GM12874 (cell line): ENCODE measurements at regions not wholly inside any gene's neighbourhood (a gene's known extent, or its start where the extent isn't known, plus 50 kb on each side); places are given as distances from the start of the nearest gene placed in this dataset.

Source experiments
- CTCF ChIP-seq: IDR thresholded peaks from 2 replicates; pipeline ENCODE4 v1.5.1; 2011; ENCODE audit warnings: low read depth, mild to moderate bottlenecking, control low read depth, low read length, moderate library complexity; ENCODE audit not compliant: insufficient read depth

GRCh38 chr15:62928242-62928999, 114.1 kb upstream of the TPM1 start:
- TF ChIP-seq CTCF = no peak

GRCh38 chr15:62929000-62929357, 113.6 kb upstream of the TPM1 start:
- no peak for TF ChIP-seq CTCF

GRCh38 chr15:62931650-62932049, 110.9 kb upstream of the TPM1 start:
- TF ChIP-seq CTCF = no peak

GRCh38 chr15:62932436-62932835, 110.1 kb upstream of the TPM1 start:
- TF ChIP-seq CTCF = no peak

- no peak for TF ChIP-seq CTCF
Observed at GRCh38 chr15:62933386-62933785, 109.2 kb upstream of the TPM1 start.

GRCh38 chr15:62934236-62934971, 108.1 kb upstream of the TPM1 start:
- TF ChIP-seq CTCF = no peak

- no peak for TF ChIP-seq CTCF
Observed at GRCh38 chr15:62935300-62936081, 107.1 kb upstream of the TPM1 start.
